Right ventricle myocardium superior (tissue), 1 donor: ENCODE measurements at regions not wholly inside any gene's neighbourhood (a gene's known extent, or its start where the extent isn't known, plus 50 kb on each side); places are given as distances from the start of the nearest gene placed in this dataset.

Experiments used
- ATAC-seq: fragments of 200-7000 bp; cut with Tn5 transposase; one replicate; pipeline ENCODE4 v1.9.1; 2020; ENCODE audit warnings: mild to moderate bottlenecking; ENCODE audit not compliant: poor library complexity
- DNase-seq: peaks from one replicate; pipeline ENCODE4 v3.0.0-alpha.2; 2020
- intact Hi-C: fragments of 100-400 bp; cut with DNase I; formaldehyde crosslinking; loops from one replicate; pipeline ENCODE4 v1.11.2; 2022
- donor health status: DM: no; HTN: yes; CAD: no; lungs with severe emphysema.

- no peak for ATAC-seq
- no peak for DNase-seq
- intact Hi-C loops, result no loop called here
These were observed 1624.0 kb upstream of the IGFBP7 start for GRCh38 chr4:58734030-58734674.

- ATAC-seq (no peak), DNase-seq (no peak)
- intact Hi-C loops, result no loop called here
These were observed 1622.8 kb upstream of the IGFBP7 start for GRCh38 chr4:58732973-58733372.

GRCh38 chr4:58723954-58724353 lies 1613.8 kb upstream of the IGFBP7 start:
- intact Hi-C loops, result no loop called here
- DNase-seq (no peak), ATAC-seq (no peak)

DNA sequence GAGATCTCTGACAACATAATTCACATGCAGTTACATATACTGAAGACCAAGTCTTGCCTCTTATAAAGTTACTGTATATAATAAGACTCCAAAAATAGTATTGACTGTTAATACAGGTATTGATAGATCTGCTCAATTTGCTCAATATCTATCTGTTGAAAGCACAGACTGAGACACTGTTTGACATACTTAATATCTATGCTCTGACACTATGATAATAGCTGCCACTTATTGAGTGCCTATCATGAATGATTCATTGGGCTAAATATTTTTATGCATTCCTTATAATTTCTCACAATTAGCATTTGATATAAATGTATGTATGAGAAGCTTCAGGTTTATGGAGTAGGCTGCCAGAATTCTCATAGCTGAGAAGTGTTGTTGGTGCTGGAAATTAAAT lies 1600.9 kb upstream of the IGFBP7 start:
- DNase-seq, result no peak
- intact Hi-C loops, result no loop called here
- no peak for ATAC-seq

GRCh38 chr4:58688568-58688967 lies 1578.4 kb upstream of the IGFBP7 start:
- no peak for ATAC-seq
- DNase-seq, result no peak
- intact Hi-C loops, result no loop called here

GRCh38 chr4:58679886-58680285 lies 1569.7 kb upstream of the IGFBP7 start:
- no peak for DNase-seq
- ATAC-seq, result no peak
- intact Hi-C loops, result no loop called here

- intact Hi-C loops, result no loop called here
- DNase-seq (no peak), ATAC-seq (no peak)
These were observed 1568.9 kb upstream of the IGFBP7 start for GRCh38 chr4:58679051-58679450.

- ATAC-seq, result no peak
- DNase-seq, result no peak
- intact Hi-C loops, result no loop called here
These were observed 1559.6 kb upstream of the IGFBP7 start for GRCh38 chr4:58669783-58670182.

GRCh38 chr4:58665649-58666048 lies 1555.5 kb upstream of the IGFBP7 start:
- ATAC-seq (no peak), DNase-seq (no peak)
- intact Hi-C loops, result no loop called here

DNA sequence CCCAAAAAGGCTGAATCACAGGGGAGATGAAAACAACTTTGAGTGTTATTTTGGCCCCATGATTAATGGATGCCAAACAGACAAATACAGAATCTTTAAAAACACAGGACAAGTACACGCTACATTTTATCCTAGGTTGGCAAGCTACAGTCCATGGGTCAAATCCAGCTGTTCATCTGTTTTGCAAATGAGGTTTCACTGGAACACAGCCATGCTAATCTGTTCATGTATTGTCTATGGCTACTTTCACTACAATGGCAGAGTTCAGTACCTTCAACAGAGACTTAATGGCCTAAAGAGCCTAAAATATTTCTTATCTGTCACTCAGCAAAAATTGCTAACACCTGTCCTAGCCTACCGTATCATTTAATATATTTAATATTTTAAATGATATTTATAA lies 1548.5 kb upstream of the IGFBP7 start:
- no peak for ATAC-seq
- intact Hi-C loops, result no loop called here

DNA sequence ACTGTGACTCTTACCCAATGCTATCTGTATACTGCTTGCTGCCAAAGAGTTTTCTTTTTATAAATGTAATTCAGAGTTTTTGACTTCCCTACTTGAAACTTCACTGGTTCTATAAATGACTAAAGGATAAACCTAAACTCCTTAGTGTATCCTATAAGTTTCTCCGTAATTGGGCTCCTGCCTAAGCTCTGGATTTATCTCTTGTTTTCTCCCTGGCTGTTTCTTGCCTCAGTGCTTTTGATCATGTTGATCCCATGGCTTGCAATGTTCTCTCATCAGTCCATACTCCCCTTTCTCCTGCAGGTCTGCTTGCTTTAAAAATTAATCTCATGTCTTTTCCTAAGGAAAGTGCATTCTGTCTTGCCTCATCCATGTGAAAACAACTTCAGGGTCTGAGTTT lies 1543.1 kb upstream of the IGFBP7 start:
- intact Hi-C loops, result no loop called here
- DNase-seq (no peak), ATAC-seq (no peak)

More for the DNA sequence above, 1548.5 kb upstream of the IGFBP7 start:
- no peak for DNase-seq

DNA sequence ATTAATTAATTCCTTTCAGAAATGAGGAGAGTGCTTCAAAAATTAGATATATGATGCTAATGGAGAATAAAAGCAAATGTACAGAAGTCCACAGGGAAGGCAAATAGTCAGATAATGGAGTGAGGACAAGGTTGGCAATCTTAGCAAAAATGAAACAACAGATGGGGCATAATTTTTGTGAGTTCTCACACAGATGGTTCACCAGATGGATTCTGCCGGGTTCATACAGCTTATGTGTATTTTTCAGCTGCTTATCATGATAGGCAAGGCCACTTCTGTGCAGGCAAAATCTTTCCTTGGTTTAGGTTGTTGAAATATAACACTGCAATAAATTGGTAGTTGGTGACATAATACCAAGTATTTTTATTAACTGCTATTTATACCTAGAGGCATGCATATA lies 1539.0 kb upstream of the IGFBP7 start:
- DNase-seq, result no peak
- intact Hi-C loops, result no loop called here
- ATAC-seq, result no peak

GRCh38 chr4:58646126-58646525 lies 1535.9 kb upstream of the IGFBP7 start:
- intact Hi-C loops, result no loop called here
- ATAC-seq (no peak), DNase-seq (no peak)

DNA sequence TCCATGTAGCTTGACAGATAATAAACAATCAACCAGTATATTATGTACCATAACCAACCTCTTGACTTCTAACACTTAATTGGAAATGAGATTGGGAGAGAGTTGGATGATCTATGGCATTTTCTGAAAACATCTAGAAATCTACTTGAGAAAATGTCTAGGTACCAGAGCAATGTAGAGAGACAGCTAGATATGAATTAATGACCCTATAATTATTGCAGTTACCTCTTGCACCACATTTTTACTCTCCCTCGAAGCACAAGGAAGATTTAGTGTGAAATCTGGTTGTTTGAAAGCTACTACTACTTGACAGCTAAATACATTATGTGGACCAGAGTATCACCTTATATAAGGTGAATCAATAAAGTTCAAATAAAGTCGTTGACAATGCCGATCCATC lies 1534.4 kb upstream of the IGFBP7 start:
- DNase-seq (no peak), ATAC-seq (no peak)
- intact Hi-C loops, result no loop called here

DNA sequence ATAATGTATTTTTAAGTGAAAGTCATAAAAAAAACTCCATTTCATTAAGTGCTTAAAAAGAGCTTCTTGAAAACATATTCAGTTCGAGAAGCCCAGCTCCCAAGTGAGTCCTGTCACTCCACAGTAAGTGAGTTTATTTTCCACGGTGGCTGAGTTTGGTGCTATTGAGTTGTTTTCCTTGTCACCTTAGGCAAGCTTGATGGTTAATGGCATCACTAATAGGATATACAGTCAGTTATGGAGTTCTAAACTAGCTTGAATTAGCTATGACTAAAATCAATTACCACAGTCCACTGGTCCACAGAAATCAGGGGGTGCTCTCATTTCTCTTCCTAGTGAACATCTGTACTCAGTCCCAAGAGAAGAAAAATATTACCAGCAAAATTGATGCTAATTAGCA lies 1526.2 kb upstream of the IGFBP7 start:
- intact Hi-C loops, result no loop called here
- no peak for ATAC-seq
- no peak for DNase-seq

DNA sequence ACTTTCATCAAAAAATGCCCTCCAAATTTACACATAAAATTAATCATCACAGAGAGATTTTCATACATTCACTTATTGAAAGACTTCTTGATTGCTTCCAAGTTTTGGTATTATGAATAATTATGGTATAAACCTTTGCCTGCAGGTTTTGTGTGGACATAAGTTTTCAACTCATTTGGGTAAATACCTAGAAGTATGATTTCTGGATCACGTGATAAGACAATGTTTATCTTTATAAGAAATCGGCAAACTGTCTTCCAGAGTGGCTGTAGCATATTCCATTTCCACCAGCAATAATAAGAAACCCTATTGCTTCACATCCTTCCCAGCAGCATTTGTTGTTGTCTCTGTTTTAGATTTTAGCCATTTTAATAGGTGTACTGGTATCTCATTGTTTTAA lies 1507.0 kb upstream of the IGFBP7 start:
- DNase-seq (no peak), ATAC-seq (no peak)
- intact Hi-C loops, result no loop called here

- DNase-seq (no peak), ATAC-seq (no peak)
- intact Hi-C loops, result no loop called here
These were observed 1500.8 kb upstream of the IGFBP7 start for GRCh38 chr4:58611012-58611411.

DNA sequence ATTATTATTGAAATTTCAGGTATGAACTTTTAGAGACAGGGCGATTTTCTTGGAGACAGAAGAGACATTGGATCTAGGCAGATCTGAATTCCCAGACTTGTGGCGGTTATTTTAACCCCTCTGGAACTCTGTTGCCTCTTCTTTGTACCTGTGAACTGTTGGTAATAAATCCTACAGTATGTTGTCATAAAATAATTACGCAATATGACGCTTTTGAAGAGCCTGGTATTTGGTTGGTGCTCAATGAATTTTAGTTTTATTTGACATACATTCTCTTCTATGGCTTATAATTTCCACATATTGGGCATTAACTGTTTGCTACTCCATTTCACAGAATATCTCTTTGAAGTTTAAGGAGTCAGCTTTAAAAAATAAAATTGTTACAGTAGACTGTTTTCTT lies 1496.1 kb upstream of the IGFBP7 start:
- ATAC-seq, result no peak
- no peak for DNase-seq
- intact Hi-C loops, result no loop called here

GRCh38 chr4:58603951-58604350 lies 1493.8 kb upstream of the IGFBP7 start:
- DNase-seq (no peak), ATAC-seq (no peak)
- intact Hi-C loops, result no loop called here

- ATAC-seq (no peak), DNase-seq (no peak)
- intact Hi-C loops, result no loop called here
These were observed 1492.7 kb upstream of the IGFBP7 start for GRCh38 chr4:58602731-58603359.

GRCh38 chr4:58602022-58602421 lies 1491.8 kb upstream of the IGFBP7 start:
- ATAC-seq, result no peak
- no peak for DNase-seq
- intact Hi-C loops, result no loop called here
